Astrocyte of the spinal cord (primary cell): ENCODE measurements at regions not wholly inside any gene's neighbourhood (a gene's known extent, or its start where the extent isn't known, plus 50 kb on each side); places are given as distances from the start of the nearest gene placed in this dataset.
A peak's percentile ranks its signal among the peaks of the same experiment; 100 is the strongest.

ENCODE experiments used
- DNase-seq: peaks from one replicate; pipeline ENCODE4 v3.0.0; 2011; ENCODE audit warnings: low read depth, low spot score
- H3K4me3 ChIP-seq: 2 replicates; pipeline ENCODE4 v1.5.1; 2011; ENCODE audit warnings: low read depth, mild to moderate bottlenecking, low read length, moderate library complexity
- CTCF ChIP-seq: IDR thresholded peaks from 2 replicates; pipeline ENCODE4 v1.5.1; 2012; ENCODE audit warnings: low read depth, mild to moderate bottlenecking, low read length, inconsistent platforms
- in situ Hi-C: cut with HindIII; loops from 2 replicates; pipeline ENCODE4 v1.10.0; 2017; ENCODE audit warnings: low sequenced_read_pairs

- no peak overlapping the region for H3K4me3 ChIP-seq
- DNase-seq: no peak
- in situ Hi-C loops: no loop called here
- TF ChIP-seq CTCF: no peak
Observed at GRCh38 chr4:81355136-81355535, 116.6 kb downstream of the RASGEF1B start.

- no peak overlapping the region for H3K4me3 ChIP-seq
- DNase-seq: peak; percentile 19
- in situ Hi-C loops: no loop called here
- TF ChIP-seq CTCF: no peak
Observed at GRCh38 chr4:81353861-81354260, 117.8 kb downstream of the RASGEF1B start.

GRCh38 chr4:81352446-81352835, 119.3 kb downstream of the RASGEF1B start:
- TF ChIP-seq CTCF: no peak
- DNase-seq: peak; percentile 6
- H3K4me3 ChIP-seq: no peak overlapping the region
- in situ Hi-C loops: no loop called here

GRCh38 chr4:81351654-81352445, 119.9 kb downstream of the RASGEF1B start:
- no peak overlapping the region for H3K4me3 ChIP-seq
- TF ChIP-seq CTCF: peak; percentile 93
- peak; percentile 84 for DNase-seq
- in situ Hi-C loops: no loop called here

GRCh38 chr4:81350040-81350439, 121.7 kb downstream of the RASGEF1B start:
- no peak for TF ChIP-seq CTCF
- in situ Hi-C loops: no loop called here
- no peak for DNase-seq
- no peak overlapping the region for H3K4me3 ChIP-seq

- no peak for DNase-seq
- no peak for TF ChIP-seq CTCF
- H3K4me3 ChIP-seq: no peak overlapping the region
- in situ Hi-C loops: no loop called here
Observed at GRCh38 chr4:81348778-81349094, 123.0 kb downstream of the RASGEF1B start.
